GM12872 (cell line): ENCODE measurements at regions not wholly inside any gene's neighbourhood (a gene's known extent, or its start where the extent isn't known, plus 50 kb on each side); places are given as distances from the start of the nearest gene placed in this dataset.

Source experiments
- CTCF ChIP-seq: IDR thresholded peaks from 3 replicates; pipeline ENCODE4 v1.5.1; 2011; ENCODE audit warnings: low read depth, mild to moderate bottlenecking, low read length, moderate library complexity; ENCODE audit not compliant: insufficient read depth

DNA sequence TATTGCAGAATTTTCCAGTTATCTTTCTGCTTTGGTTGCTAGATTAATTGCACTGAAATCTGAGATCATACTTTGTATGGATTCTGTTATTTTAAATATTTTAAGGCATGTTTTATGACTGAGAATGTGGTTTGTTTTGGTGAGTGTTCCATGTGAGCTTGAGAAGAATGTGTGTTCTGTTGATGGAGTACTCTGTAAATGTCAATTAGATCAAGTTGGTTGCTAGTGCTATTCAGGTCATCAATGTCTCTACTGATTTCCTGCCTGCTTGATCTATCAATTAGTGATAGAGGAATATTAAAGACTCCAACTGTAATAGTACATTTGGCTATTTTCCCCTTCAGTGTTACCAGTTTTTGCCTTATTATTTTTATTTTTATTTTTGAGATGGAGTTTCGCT, 64.3 kb upstream of the SHANK2 start:
- no peak for TF ChIP-seq CTCF

- no peak for TF ChIP-seq CTCF
These were observed 59.6 kb upstream of the SHANK2 start for GRCh38 chr11:71311928-71312510.

GRCh38 chr11:71311176-71311925, 59.0 kb upstream of the SHANK2 start:
- TF ChIP-seq CTCF, result no peak

DNA sequence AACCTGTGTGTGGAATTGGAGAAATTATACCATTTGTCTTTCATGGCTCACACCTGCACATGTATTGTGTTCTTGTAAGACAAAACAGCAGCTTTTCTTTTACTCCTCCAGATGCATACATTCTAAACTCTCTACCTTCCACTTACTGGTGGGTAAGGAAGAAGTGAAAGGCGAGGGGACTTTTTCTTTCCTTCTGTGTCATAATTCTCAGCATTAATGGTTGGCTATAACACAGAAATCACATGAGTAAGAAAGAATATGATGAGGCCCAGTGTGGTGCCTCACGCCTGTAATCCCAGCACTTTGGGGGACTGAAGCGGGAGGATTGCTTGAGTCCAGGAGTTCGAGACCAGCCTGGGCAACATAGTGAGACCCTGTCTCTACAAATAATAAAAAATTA, 57.8 kb upstream of the SHANK2 start:
- no peak for TF ChIP-seq CTCF

DNA sequence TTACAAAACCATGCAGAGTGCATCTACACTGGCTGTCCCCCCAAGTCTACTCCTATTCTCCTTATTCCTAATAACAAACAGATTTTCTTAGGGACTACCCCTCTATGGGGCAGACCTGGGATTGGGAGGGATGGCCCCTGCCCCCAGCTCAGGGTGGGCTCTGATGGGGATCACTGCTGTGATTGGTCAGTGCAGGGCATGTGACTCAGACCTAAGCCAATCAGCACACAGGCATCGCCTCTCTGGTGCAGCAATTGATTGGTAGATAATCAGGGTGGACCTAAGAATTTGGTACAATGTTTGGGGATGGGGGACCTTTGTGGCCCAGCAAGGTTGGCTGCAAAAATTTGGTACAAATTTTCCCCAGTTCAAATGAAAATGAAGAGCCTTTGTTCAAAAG, 57.2 kb upstream of the SHANK2 start:
- TF ChIP-seq CTCF, result no peak

GRCh38 chr11:71309181-71309580, 56.8 kb upstream of the SHANK2 start:
- no peak for TF ChIP-seq CTCF

DNA sequence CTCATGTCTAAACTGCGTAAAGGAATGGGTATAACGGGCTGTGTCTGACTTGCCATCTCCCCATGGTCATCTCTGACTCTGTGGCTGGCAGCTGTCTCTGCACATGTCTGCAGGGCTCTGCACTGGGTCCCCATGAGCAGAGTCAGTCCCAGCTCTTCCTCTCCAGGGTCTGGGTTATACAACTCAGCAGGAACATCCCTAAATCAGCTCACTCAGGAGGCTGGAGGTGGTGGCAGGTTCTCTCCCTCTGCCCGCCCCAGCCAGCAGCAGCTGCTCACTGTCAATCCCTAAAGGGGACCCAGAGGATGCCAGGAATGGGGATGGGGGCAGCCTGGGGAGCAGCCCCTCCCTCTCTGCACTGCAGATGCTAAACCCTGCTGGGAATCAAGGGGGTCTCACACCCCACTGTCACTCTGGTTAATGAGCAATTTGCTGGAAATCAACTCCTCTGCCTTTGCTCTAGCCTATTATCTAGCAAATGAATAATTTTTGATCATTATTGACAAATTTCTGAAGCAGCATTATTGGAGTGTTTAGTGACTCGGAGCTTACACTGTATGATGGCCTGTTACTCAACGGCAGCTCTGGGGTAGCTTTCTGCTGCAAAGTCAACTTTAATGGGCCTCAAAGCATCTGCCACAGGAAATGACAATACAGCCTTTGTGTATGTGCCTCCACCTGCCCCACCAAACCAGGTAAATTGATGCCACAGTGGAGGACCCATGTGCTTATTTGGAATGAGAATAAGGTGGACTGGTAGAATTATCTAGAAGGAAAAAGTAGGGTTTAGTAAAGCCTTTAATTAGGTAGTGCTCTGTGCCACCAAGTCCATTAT, 55.7 kb upstream of the SHANK2 start:
- no peak for TF ChIP-seq CTCF
